MG63 (cell line): ENCODE measurements at regions not wholly inside any gene's neighbourhood (a gene's known extent, or its start where the extent isn't known, plus 50 kb on each side); places are given as distances from the start of the nearest gene placed in this dataset.
"Not testable (repeated sequence)": the region's sequence is repeated elsewhere in the genome, so short reads cannot be mapped to it uniquely, and the experiment has no call there.

ENCODE experiments used
- DNase-seq: peaks from one replicate; pipeline ENCODE4 v3.0.0-alpha.2; 2020
- H3K27me3 ChIP-seq: fragments of 250-450 bp; sonication (Bioruptor Pico); 2 replicates; pipeline ENCODE4 v1.5.1; 2020; ENCODE audit warnings: mild to moderate bottlenecking, moderate library complexity
- H3K36me3 ChIP-seq: fragments of 250-450 bp; sonication (Bioruptor Pico); 2 replicates; pipeline ENCODE4 v1.5.1; 2020; ENCODE audit warnings: mild to moderate bottlenecking, moderate library complexity
- H3K4me3 ChIP-seq: fragments of 250-450 bp; sonication (Bioruptor Pico); 2 replicates; pipeline ENCODE4 v1.5.1; 2020; ENCODE audit warnings: mild to moderate bottlenecking, moderate library complexity
- H3K9me3 ChIP-seq: fragments of 250-450 bp; sonication (Bioruptor Pico); 2 replicates; pipeline ENCODE4 v1.5.1; 2020; ENCODE audit warnings: mild to moderate bottlenecking, moderate library complexity

DNA sequence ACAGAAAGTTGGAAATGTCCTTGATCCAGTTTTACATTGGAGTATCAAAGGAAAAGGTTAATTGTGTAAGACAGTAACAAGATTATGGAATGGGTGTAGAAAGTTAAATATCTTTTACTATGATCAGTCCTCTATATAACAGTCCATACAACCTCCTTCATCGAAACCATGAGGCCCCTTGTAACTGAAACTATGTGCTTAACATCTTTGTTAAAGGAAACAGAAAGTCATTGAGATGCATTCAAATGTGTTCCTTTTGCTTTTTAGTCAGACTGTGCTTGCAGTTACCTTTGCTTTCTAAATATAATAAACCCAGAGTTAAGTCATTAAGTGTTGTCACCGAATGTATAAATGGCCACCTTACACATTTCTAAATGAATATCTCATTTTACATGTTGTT lies 1298.5 kb downstream of the ROBO2 start:
- Histone ChIP-seq H3K9me3 (no peaks in the 10 kb centered on the region), H3K36me3 (no peaks in the 10 kb centered on the region), H3K27me3 (no peaks in the 10 kb centered on the region), H3K4me3 (no peak overlapping the region)
- no peak for DNase-seq

DNA sequence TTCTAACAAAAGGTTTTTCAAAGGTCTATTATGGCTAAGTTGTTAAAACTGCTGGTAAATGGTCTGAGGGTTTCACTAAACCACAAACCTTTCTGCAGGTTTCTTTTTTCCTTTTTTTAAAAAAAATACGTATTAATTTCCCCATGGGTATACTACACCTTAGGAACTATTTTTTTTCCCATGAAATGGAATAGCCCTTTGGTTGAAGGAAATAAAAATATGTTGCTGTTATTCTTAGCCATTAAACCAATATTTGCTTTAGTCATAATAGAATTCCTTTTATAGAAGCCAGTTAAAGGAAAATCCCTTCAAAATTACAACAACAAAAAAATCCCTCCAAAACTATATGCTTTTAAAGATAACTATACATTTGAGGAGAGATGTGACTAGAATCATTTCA lies 1303.3 kb downstream of the ROBO2 start:
- DNase-seq: no peak
- Histone ChIP-seq H3K36me3 (no peaks in the 10 kb centered on the region), H3K9me3 (no peaks in the 10 kb centered on the region), H3K4me3 (no peak overlapping the region), H3K27me3 (no peaks in the 10 kb centered on the region)

DNA sequence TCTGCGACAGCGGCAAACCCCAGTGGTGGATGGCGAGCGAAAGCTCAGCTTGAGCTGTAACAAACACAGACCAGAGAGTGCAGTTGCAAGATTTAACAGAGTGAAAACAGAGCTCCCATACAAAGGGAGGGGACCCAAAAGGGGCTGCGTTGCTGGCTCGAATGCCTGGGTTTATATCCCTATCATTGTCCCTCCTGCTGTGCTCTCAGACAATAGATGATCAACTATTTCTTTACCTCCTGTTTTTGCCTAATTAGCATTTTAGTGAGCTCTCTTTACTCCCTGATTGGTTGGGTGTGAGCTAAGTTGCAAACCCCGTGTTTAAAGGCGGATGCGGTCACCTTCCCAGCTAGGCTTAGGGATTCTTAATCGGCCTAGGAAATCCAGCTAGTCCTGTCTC lies 1304.4 kb downstream of the ROBO2 start:
- DNase-seq, H3K4me3 ChIP-seq, H3K36me3 ChIP-seq, H3K27me3 ChIP-seq, H3K9me3 ChIP-seq: not testable (repeated sequence)

DNA sequence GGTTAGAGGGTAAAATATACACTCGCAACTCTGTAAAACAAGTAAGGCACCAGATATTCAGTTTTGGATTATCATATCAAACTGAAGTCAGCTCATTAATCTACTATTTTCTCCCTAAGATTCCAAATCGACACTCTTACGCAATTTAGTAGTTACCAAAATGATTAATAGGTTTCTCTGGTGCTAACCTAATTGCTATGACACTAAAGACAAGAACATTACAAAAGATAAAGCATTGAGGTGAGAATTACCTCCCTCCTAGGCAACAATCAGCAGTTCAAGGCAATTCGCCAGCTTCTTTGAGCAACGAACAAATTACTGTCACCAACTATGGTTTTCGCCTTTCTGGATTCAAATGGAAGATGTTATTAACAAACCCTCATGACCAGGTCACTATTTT lies 1305.0 kb downstream of the ROBO2 start:
- no peaks in the 10 kb centered on the region for H3K27me3 ChIP-seq
- DNase-seq: no peak
- no peaks in the 10 kb centered on the region for H3K9me3 ChIP-seq

DNA sequence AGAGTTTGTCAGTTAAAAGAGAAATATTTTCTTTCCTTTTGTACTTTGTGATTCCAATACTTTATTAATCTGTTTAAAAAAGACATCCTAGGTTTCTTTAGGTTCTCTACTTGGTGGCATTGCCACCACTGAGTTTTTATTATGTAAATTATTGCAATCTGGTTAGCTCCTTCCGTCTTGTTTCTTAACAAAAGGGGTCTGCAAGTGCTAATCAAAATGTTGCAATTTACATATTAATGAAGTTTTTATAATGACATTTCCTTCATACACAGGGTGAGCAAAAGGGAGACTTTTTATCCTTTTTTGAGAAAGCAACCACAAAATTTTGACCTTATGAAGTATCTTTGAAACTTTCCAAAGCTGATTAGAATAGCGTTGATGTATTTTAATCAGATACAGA lies 1307.3 kb downstream of the ROBO2 start:
- Histone ChIP-seq H3K36me3 (no peaks in the 10 kb centered on the region), H3K9me3 (no peaks in the 10 kb centered on the region), H3K27me3 (no peaks in the 10 kb centered on the region), H3K4me3 (no peak overlapping the region)
- DNase-seq: no peak

More for the DNA sequence above, 1305.0 kb downstream of the ROBO2 start:
- Histone ChIP-seq H3K4me3 (no peak overlapping the region), H3K36me3 (no peaks in the 10 kb centered on the region)

DNA sequence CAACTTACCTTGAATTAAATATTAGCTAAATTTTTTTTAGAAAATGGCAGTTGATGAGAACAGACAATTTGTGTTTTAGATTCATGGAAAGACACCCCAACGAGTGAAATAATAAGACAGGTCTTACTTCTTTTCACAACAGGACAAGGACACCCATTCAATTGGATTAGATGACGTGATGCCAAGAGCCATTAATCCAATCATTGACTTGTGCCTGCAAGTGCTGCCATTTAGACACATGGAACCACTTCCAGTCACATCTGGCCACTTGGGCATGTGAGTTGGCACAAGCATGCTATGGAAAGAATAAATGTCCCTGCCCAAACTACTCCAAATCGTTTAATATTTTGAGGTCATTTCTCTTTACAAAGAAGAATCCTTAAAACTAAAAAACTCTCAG lies 1308.8 kb downstream of the ROBO2 start:
- DNase-seq: no peak
- H3K4me3 ChIP-seq: no peak overlapping the region
- no peaks in the 10 kb centered on the region for H3K36me3 ChIP-seq
- no peaks in the 10 kb centered on the region for H3K9me3 ChIP-seq
- H3K27me3 ChIP-seq: no peaks in the 10 kb centered on the region

DNA sequence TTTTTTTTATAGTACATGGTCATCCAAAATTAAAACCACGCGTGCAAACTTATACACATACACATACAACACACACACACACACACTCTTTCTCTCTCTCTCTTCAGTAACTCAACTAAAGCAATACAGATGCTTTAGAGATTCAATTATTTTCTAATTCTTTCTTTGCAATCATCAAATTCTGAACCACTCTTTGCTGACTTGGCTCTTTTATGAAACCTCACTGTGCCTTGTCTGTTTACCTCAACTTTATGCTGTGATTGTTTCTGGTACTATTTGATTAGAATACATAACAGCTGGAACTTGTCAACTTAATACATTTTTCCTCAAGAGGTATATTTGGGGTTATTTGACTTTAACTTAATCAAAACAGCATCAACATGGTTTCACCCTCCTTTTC lies 1309.7 kb downstream of the ROBO2 start:
- DNase-seq: no peak
- Histone ChIP-seq H3K9me3 (no peaks in the 10 kb centered on the region), H3K27me3 (no peaks in the 10 kb centered on the region), H3K36me3 (no peaks in the 10 kb centered on the region), H3K4me3 (no peak overlapping the region)

DNA sequence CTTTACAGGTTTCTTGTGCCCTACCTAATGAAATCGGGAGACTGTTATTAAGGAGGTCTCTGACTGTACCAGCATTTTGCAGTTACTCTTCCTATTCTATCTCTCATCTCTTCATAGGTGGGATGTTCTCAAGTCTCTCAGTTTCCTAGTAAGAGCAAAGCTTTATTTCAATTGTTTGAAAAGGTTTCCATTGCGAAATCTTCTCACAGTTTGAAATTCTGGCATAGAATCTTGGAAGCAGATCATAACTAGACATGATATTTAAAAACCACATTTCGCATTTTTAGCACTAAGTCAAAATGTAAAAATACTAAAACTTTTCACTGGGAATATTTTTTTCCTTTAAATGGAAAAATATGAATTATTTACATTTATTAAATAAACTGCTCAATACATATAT lies 1311.4 kb downstream of the ROBO2 start:
- Histone ChIP-seq H3K4me3 (no peak overlapping the region), H3K36me3 (no peaks in the 10 kb centered on the region), H3K9me3 (no peaks in the 10 kb centered on the region), H3K27me3 (no peaks in the 10 kb centered on the region)
- no peak for DNase-seq

DNA sequence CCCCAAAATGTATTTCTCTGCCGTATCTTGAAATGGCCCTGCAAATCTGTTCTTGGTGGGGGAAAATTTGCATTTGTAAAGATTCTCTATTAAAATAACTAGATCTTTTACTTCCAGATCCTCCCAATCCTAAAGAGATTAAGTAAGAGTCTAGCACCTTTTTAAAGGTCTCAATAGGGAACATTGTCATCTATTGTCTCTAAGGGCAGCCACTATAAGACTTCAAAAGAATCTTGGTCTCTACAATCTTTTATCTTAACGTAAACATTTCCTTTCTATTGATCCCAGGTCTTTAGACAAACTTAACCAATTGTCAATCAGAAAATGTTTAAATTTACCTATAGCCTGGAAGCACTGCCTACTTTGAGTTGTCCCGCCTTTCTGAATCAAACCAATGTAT lies 1313.3 kb downstream of the ROBO2 start:
- Histone ChIP-seq H3K9me3 (no peaks in the 10 kb centered on the region), H3K36me3 (no peaks in the 10 kb centered on the region), H3K27me3 (no peaks in the 10 kb centered on the region), H3K4me3 (no peak overlapping the region)
- DNase-seq: no peak

DNA sequence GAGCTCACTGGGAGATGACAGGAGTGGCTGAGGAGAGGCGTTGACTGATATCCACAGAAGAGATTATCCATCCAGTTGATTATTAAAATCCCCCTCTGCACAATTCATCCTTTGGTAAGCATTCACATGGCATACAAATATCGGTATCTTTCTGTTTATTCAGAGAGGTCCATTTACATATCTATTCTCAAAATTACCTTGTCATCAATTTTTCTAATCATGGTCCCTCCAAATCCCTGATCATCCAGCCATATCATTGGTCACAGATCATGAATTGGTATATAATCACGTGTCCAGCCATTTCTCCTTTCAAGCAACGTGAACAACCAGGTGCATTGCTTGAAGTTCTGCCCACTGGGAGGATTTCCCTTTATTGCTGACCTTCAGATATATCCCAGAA lies 1321.0 kb downstream of the ROBO2 start:
- no peak overlapping the region for H3K4me3 ChIP-seq
- no peaks in the 10 kb centered on the region for H3K9me3 ChIP-seq
- H3K27me3 ChIP-seq: no peaks in the 10 kb centered on the region
- no peaks in the 10 kb centered on the region for H3K36me3 ChIP-seq
- no peak for DNase-seq

DNA sequence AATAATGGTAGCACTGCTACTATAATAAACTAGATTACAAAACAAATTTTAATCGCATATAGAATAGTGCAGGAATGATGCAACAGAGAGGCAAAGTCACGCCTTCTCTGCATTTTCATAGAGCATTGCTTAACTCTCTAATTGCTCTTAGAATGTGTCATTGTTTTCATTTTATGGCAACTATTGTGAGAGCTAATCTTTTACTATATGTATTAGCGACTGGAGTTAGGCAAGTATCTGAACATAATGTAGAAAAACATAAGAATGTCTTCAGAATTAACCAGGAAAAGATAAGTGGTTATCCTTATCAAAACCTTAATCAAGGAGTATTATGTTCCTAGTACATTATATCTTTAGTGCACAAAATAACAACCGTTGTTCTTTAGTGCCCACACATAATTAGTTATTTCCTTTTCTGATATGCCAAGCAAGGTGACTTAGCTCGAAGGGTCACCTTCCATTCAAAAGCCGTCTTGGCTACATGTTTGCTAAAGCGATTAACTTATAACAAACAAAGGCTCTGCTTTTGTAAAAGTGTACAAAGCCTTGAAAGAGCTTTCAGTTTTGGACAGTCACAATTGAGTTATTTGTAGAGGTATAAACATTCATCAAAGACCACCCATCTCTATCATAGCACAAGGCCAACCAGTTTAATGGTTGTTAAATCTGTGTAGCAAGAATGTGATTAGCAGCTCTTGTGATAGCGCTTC lies 1328.9 kb downstream of the ROBO2 start:
- Histone ChIP-seq H3K9me3 (no peaks in the 10 kb centered on the region), H3K36me3 (no peaks in the 10 kb centered on the region), H3K27me3 (no peaks in the 10 kb centered on the region), H3K4me3 (no peak overlapping the region)
- DNase-seq: no peak

DNA sequence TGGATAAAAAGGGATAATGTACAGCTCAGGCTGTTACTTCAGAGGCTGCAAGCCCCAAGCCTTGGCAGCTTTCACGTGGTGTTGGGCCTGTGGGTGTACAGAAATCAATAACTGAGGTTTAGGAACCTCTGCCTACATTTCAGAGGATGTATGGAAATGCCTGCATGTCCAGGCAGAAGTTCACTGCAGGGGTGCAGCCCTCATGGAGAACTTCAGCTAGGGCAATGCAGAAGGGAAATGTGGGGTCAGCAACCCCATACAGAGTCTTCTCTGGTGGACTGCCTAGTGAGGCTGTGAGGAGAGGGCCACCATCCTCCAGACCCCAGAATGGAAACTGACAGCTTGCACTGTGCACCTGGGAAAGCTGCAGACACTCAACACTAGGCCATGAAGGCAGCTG lies 1350.3 kb downstream of the ROBO2 start:
- Histone ChIP-seq H3K27me3 (no peaks in the 10 kb centered on the region), H3K36me3 (no peaks in the 10 kb centered on the region), H3K4me3 (no peak overlapping the region), H3K9me3 (no peaks in the 10 kb centered on the region)
- no peak for DNase-seq

DNA sequence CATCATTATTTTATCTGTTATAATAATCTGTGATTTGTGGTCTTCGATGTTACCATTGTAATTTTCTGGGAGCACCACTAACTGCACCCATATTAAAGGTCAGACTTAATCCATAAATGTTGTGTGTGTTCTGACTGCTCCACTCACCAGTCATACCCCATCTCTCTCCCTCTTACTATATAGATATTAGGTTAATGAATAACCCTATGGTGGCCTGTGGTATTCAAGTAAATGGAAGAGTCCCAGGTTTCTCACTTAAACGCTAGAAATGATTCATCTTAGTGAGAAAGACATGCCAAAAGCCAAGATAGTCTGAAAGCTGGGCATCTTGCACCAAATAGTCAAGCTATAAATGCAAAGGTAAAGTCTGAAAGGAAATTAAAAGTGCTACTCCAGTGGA lies 1358.5 kb downstream of the ROBO2 start:
- no peaks in the 10 kb centered on the region for H3K27me3 ChIP-seq
- no peak for DNase-seq
- no peaks in the 10 kb centered on the region for H3K9me3 ChIP-seq
- no peaks in the 10 kb centered on the region for H3K36me3 ChIP-seq
- H3K4me3 ChIP-seq: no peak overlapping the region

DNA sequence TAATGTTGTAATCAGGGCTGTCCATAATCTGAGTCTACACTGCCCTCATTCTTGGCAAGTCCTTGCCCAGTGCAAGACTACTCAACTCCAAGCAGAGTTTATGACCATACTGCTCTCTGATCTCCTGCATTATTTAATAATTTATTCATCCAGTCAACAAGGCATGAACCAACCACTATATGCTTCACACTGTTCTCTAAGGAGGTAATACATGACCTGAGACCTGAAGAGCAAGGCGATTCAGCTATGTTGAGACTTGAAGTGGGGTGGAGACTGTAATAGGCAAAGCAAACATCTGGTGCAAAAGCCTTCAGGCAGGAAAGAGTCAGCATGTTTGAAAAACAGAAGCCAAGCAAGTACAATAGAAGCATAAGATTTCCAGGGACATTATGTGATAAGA lies 1362.8 kb downstream of the ROBO2 start:
- no peaks in the 10 kb centered on the region for H3K36me3 ChIP-seq
- H3K27me3 ChIP-seq: no peaks in the 10 kb centered on the region
- DNase-seq: no peak
- no peak overlapping the region for H3K4me3 ChIP-seq
- H3K9me3 ChIP-seq: no peaks in the 10 kb centered on the region

DNA sequence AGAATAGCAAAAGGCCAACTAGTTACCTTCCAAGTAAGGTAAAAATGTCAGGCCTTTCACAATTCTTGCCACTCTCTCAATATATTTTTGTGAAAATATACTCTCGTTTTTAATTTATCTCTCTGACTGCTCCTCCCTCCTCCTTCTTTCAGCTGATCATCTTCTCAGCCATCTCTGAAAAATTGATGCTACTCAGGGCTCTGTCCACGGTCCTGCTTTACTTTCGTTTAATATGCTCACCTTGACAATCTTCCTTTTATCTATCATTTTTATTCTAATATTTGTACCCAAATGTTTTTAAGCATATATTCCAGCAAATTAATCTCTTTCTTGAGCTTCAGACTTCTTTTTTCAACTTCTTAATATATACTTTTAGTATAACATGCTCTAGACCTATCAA lies 1362.1 kb downstream of the ROBO1 start:
- Histone ChIP-seq H3K36me3 (no peaks in the 10 kb centered on the region), H3K27me3 (no peaks in the 10 kb centered on the region), H3K9me3 (no peaks in the 10 kb centered on the region), H3K4me3 (no peak overlapping the region)
- no peak for DNase-seq

DNA sequence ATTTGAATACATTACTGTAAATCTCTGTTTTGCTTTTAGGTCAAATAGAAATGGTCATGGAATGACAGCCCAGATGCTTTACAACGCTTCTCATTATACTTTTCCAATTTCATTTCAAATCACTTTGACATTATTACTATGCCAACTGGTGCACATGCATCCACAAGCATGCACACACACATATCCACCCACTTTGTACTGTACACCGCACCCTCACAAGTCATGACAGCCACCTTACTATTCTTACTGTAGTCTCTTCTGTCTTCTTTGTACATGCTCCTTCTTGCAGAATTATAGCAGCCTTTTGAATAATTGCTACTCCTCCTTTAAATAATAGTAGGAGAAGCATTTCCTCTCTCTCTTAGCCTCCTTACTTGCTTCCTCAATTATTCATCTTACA lies 1361.4 kb downstream of the ROBO1 start:
- no peaks in the 10 kb centered on the region for H3K36me3 ChIP-seq
- H3K4me3 ChIP-seq: no peak overlapping the region
- H3K27me3 ChIP-seq: no peaks in the 10 kb centered on the region
- no peaks in the 10 kb centered on the region for H3K9me3 ChIP-seq
- no peak for DNase-seq

DNA sequence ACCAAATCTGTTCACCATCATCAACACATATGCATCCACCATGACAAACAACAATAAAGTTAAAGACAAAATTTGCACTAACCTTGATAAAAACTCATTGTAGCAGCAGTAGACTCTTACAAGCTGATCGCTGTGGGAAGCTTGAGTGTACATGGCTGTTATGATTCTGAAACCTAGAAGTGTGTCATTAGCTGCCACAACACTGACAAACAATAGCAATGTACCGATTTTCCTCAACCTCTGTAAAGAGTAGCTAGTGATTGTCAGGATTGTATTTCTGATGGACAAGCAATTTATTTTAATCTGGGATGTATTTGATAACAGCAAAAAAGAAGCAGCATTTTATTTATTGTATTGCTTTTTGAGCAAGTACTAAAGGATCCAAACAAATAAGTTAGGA lies 1357.7 kb downstream of the ROBO1 start:
- no peak overlapping the region for H3K4me3 ChIP-seq
- no peak for DNase-seq
- H3K36me3 ChIP-seq: no peaks in the 10 kb centered on the region
- H3K27me3 ChIP-seq: no peaks in the 10 kb centered on the region
- H3K9me3 ChIP-seq: no peaks in the 10 kb centered on the region

DNA sequence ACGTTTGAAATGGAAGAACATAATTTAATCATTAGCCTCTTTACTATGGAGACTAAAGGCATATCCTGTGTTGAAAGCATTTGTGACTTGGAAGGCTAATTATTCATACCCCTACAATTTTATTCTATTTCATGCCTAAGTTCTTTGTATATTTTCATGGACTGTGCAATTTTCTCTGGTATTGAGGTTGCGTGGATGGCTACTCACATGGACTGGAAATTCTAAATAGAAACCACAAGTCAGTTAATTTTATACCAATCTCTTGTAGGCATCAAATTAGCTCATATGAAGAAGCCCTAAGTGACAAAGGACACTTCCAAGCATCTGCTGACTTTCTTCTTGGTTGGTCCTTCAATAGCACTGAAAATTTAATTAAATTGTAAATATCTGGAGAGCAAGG lies 1353.5 kb downstream of the ROBO1 start:
- Histone ChIP-seq H3K4me3 (no peak overlapping the region), H3K27me3 (no peaks in the 10 kb centered on the region), H3K36me3 (no peaks in the 10 kb centered on the region), H3K9me3 (no peaks in the 10 kb centered on the region)
- DNase-seq: no peak

DNA sequence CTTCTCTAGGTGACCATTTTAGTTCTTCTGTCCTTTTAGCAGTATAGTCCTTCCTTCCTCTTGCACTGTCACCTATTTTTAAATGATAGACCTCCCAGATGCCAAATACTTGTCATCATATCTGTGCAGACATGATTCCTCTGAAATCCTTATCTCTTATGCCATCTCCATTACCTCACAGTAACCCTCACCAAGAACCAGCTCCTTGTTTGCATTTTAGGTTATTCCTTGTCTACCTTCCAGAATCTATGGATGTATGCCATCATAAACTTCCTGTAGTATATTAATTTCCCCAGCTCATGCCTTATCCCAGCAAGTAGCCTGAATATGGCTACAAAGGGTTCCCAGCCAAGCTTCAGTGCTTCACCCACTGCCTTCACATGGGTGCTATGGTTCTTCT lies 1347.2 kb downstream of the ROBO1 start:
- H3K4me3 ChIP-seq: no peak overlapping the region
- no peaks in the 10 kb centered on the region for H3K27me3 ChIP-seq

More for the DNA sequence above, 1347.2 kb downstream of the ROBO1 start:
- Histone ChIP-seq H3K9me3 (no peaks in the 10 kb centered on the region), H3K36me3 (no peaks in the 10 kb centered on the region)
- no peak for DNase-seq
